ENCODE measurements at regions not wholly inside any gene's neighbourhood (a gene's known extent, or its start where the extent isn't known, plus 50 kb on each side); places are given as distances from the start of the nearest gene placed in this dataset.
"Not testable (repeated sequence)": the region's sequence is repeated elsewhere in the genome, so short reads cannot be mapped to it uniquely, and the experiment has no call there.

GRCh38 chr19:28137772-28138171 is 1075.2 kb downstream of the UQCRFS1 start:
- TF ChIP-seq CTCF (IDR thresholded peaks at IDR 0.05) (no peak), POLR2A (IDR thresholded peaks at IDR 0.05) (no peak)
- Histone ChIP-seq H3K4me1 (no peaks in the 10 kb centered on the region), H3K27me3 (peaks cover 0 to 3% of the 10 kb centered on the region in 2 donors), H3K4me3 (no peak overlapping the region), H3K36me3 (replicated peaks in 1 of 2; ENCODE audit: insufficient read depth in 1 of 2, low read depth in 2 of 2) (no peaks in the 10 kb centered on the region), H3K9me3 (no peaks in the 10 kb centered on the region), H3K27ac (no peak overlapping the region)
- WGBS, 2 donors, result 63 to 71% methylated on average over 4 of the region's 4 CpGs
- intact Hi-C loops (cut with DNase I), result no loop called here
- DNase-seq (no peak), ATAC-seq (no peak)

DNA sequence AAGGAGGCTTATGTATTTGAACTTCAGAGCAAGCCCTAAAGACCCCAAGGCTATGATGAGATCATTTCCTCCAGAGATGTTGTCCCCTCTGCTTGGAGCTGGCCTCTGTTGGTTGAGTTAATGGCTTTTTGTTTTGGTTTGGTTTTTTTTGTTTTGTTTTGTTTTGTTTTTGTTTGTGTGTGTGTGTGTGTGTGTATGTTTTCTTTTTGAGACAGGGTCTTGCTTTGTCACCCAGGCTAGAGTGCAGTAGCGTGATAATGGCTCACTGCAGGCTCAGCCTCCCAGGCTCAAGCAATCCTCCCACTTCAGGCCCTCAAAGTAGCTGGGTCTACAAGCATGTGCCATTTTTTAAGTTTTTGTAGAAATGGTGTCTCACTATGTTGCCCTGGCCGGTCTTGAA is 1076.2 kb downstream of the UQCRFS1 start:
- DNase-seq (no peak), ATAC-seq (no peak)
- H3K4me3 ChIP-seq, result no peak overlapping the region
- peaks cover 0 to 3% of the 10 kb centered on the region in 2 donors for H3K27me3 ChIP-seq
- H3K4me1 ChIP-seq, result no peaks in the 10 kb centered on the region
- WGBS, 2 donors, result 44 to 56% methylated on average over 2 of the region's 2 CpGs
- TF ChIP-seq POLR2A (IDR thresholded peaks at IDR 0.05) (no peak), CTCF (IDR thresholded peaks at IDR 0.05) (no peak)
- no peak overlapping the region for H3K27ac ChIP-seq
- no peaks in the 10 kb centered on the region for H3K9me3 ChIP-seq
- no peaks in the 10 kb centered on the region for H3K36me3 ChIP-seq (replicated peaks in 1 of 2; ENCODE audit: insufficient read depth in 1 of 2, low read depth in 2 of 2)
- intact Hi-C loops (cut with DNase I), result no loop called here

GRCh38 chr19:28135825-28136224 is 1077.1 kb downstream of the UQCRFS1 start:
- ATAC-seq (no peak), DNase-seq (no peak)
- H3K9me3 ChIP-seq, result no peaks in the 10 kb centered on the region
- H3K27me3 ChIP-seq, result no peaks in the 10 kb centered on the region
- no peak for TF ChIP-seq POLR2A (IDR thresholded peaks at IDR 0.05)
- TF ChIP-seq CTCF (IDR thresholded peaks at IDR 0.05), result no peak
- no peak overlapping the region for H3K27ac ChIP-seq
- intact Hi-C loops (cut with DNase I), result no loop called here
- H3K4me1 ChIP-seq, result no peaks in the 10 kb centered on the region
- no peak overlapping the region for H3K4me3 ChIP-seq
- H3K36me3 ChIP-seq (replicated peaks in 1 of 2; ENCODE audit: insufficient read depth in 1 of 2, low read depth in 2 of 2), result no peaks in the 10 kb centered on the region

GRCh38 chr19:28134311-28134710 is 1078.6 kb downstream of the UQCRFS1 start:
- Histone ChIP-seq H3K27me3 (no peaks in the 10 kb centered on the region), H3K9me3 (no peaks in the 10 kb centered on the region), H3K27ac (no peak overlapping the region), H3K4me3 (no peak overlapping the region), H3K4me1 (no peaks in the 10 kb centered on the region), H3K36me3 (replicated peaks in 1 of 2; ENCODE audit: insufficient read depth in 1 of 2, low read depth in 2 of 2) (no peaks in the 10 kb centered on the region)
- DNase-seq (no peak), ATAC-seq (no peak)
- TF ChIP-seq CTCF (IDR thresholded peaks at IDR 0.05), result no peak
- WGBS, 2 donors, result 69 to 76% methylated on average over 3 of the region's 3 CpGs
- intact Hi-C loops (cut with DNase I), result no loop called here

DNA sequence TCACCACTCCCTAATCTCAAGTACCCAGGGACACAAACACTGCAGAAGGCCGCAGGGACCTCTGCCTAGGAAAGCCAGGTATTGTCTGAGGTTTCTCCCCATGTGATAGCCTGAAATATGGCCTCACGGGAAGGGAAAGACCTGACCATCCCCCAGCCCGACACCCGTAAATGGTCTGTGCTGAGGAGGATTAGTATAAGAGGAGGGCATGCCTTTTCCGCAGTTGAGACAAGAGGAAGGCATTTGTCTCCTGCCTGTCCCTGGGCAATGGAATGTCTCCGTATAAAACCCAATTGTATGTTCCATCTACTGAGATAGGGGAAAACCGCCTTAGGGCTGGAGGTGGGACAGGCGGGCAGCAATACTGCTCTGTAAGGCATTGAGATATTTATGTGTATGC is 1082.1 kb downstream of the UQCRFS1 start:
- H3K27ac ChIP-seq; H3K36me3 ChIP-seq (replicated peaks in 1 of 2; ENCODE audit: insufficient read depth in 1 of 2, low read depth in 2 of 2); H3K4me1 ChIP-seq; intact Hi-C loops (cut with DNase I); H3K27me3 ChIP-seq; H3K4me3 ChIP-seq; ATAC-seq; H3K9me3 ChIP-seq; DNase-seq: not testable (repeated sequence)
- 41 to 68% methylated on average over 7 to 8 of the region's 8 CpGs for WGBS, 2 donors
